ENCODE measurements at regions not wholly inside any gene's neighbourhood (a gene's known extent, or its start where the extent isn't known, plus 50 kb on each side); places are given as distances from the start of the nearest gene placed in this dataset.

DNA sequence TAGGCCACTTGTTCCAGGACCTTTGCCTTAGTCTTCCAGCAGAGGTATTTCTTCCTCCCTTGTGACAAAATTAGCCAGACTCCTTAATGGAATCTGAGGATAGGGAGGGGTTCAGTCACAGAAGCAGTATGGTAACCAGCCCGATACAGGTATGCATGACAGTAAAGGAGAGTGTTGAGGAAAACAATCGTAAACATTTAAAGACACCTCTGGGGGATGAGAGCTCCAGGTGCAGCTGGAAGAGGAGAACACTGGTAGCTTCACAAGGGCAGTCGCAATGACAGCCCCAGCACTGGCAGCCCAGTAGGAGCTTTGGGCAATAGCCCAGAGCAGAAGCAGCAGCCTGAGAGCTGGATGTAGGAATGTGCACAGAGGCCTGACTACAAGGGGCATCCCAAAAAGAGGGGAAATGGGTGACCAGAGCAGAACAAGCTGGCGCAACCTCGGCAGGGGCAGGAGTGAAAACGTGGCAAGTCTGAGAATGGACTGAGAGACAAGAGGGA, 344.9 kb upstream of the JAG1 start:
- TF ChIP-seq, protein P1, sequence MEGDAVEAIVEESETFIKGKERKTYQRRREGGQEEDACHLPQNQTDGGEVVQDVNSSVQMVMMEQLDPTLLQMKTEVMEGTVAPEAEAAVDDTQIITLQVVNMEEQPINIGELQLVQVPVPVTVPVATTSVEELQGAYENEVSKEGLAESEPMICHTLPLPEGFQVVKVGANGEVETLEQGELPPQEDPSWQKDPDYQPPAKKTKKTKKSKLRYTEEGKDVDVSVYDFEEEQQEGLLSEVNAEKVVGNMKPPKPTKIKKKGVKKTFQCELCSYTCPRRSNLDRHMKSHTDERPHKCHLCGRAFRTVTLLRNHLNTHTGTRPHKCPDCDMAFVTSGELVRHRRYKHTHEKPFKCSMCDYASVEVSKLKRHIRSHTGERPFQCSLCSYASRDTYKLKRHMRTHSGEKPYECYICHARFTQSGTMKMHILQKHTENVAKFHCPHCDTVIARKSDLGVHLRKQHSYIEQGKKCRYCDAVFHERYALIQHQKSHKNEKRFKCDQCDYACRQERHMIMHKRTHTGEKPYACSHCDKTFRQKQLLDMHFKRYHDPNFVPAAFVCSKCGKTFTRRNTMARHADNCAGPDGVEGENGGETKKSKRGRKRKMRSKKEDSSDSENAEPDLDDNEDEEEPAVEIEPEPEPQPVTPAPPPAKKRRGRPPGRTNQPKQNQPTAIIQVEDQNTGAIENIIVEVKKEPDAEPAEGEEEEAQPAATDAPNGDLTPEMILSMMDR (conservative IDR thresholded peaks at IDR 0.05; ENCODE audit: low read length): no peak
- no peak for TF ChIP-seq EZH2phosphoT487 (IDR thresholded peaks at IDR 0.05; ENCODE audit: borderline replicate concordance)
